RWPE2 (cell line): ENCODE measurements at regions not wholly inside any gene's neighbourhood (a gene's known extent, or its start where the extent isn't known, plus 50 kb on each side); places are given as distances from the start of the nearest gene placed in this dataset.

Experiments
- ATAC-seq: fragments of 200-7000 bp; cut with Tn5 transposase; 3 replicates; pipeline ENCODE4 v1.9.1; 2021; ENCODE audit warnings: low read depth
- DNase-seq: peaks from one replicate; pipeline ENCODE4 v3.0.0-alpha.2; 2020; ENCODE audit warnings: low spot score
- H3K27ac ChIP-seq: fragments of 450-650 bp; 2 replicates; pipeline ENCODE4 v1.5.1; 2017; ENCODE audit warnings: mild to moderate bottlenecking; ENCODE audit not compliant: poor library complexity, severe bottlenecking
- H3K27me3 ChIP-seq: fragments of 250-450 bp; sonication (Bioruptor Pico); 2 replicates; pipeline ENCODE4 v1.5.1; 2021; ENCODE audit warnings: mild to moderate bottlenecking, moderate library complexity; ENCODE audit not compliant: insufficient read depth, poor library complexity, severe bottlenecking
- H3K36me3 ChIP-seq: fragments of 250-450 bp; sonication (Bioruptor Pico); 2 replicates; pipeline ENCODE4 v1.5.1; 2020; ENCODE audit warnings: low read depth, mild to moderate bottlenecking, moderate library complexity
- H3K4me1 ChIP-seq: fragments of 250-450 bp; sonication (Bioruptor Pico); 2 replicates; pipeline ENCODE4 v1.5.1; 2021; ENCODE audit warnings: mild to moderate bottlenecking, moderate library complexity; ENCODE audit not compliant: insufficient read depth, poor library complexity, severe bottlenecking
- H3K4me3 ChIP-seq: fragments of 250-450 bp; sonication (Bioruptor Pico); 2 replicates; pipeline ENCODE4 v1.5.1; 2021; ENCODE audit warnings: mild to moderate bottlenecking, moderate library complexity; ENCODE audit not compliant: severe bottlenecking
- H3K9me3 ChIP-seq: fragments of 250-450 bp; sonication (Bioruptor Pico); 2 replicates; pipeline ENCODE4 v1.5.1; 2021; ENCODE audit warnings: mild to moderate bottlenecking, moderate library complexity; ENCODE audit not compliant: severe bottlenecking
- CTCF ChIP-seq: fragments of 450-650 bp; IDR thresholded peaks from one replicate; pipeline ENCODE4 v1.5.1; 2017; ENCODE audit warnings: mild to moderate bottlenecking, moderate library complexity; ENCODE audit not compliant: poor library complexity, severe bottlenecking

- ATAC-seq: no peak
- Histone ChIP-seq H3K36me3 (no peaks in the 10 kb centered on the region), H3K9me3 (no peaks in the 10 kb centered on the region), H3K4me1 (no peaks in the 10 kb centered on the region), H3K27me3 (no peaks in the 10 kb centered on the region), H3K4me3 (no peak overlapping the region), H3K27ac (no peak overlapping the region)
- no peak for DNase-seq
- TF ChIP-seq CTCF: no peak
These were observed 145.3 kb downstream of the FAM43A start for GRCh38 chr3:194830978-194831377.

- H3K4me1 ChIP-seq: no peaks in the 10 kb centered on the region
- H3K4me3 ChIP-seq: no peak overlapping the region
- no peak for TF ChIP-seq CTCF
- H3K27ac ChIP-seq: no peak overlapping the region
- H3K36me3 ChIP-seq: no peaks in the 10 kb centered on the region
- no peak for DNase-seq
- no peak for ATAC-seq
- H3K27me3 ChIP-seq: no peaks in the 10 kb centered on the region
- no peaks in the 10 kb centered on the region for H3K9me3 ChIP-seq
These were observed 146.8 kb downstream of the FAM43A start for GRCh38 chr3:194832346-194833104.

- DNase-seq (no peak), ATAC-seq (no peak)
- H3K4me3 ChIP-seq: no peak overlapping the region
- no peaks in the 10 kb centered on the region for H3K4me1 ChIP-seq
- TF ChIP-seq CTCF: no peak
- H3K36me3 ChIP-seq: no peaks in the 10 kb centered on the region
- H3K9me3 ChIP-seq: no peaks in the 10 kb centered on the region
- H3K27ac ChIP-seq: no peak overlapping the region
- H3K27me3 ChIP-seq: no peaks in the 10 kb centered on the region
These were observed 147.6 kb downstream of the FAM43A start for GRCh38 chr3:194833114-194833910.

- ATAC-seq: no peak
- Histone ChIP-seq H3K36me3 (no peaks in the 10 kb centered on the region), H3K4me3 (no peak overlapping the region), H3K27ac (no peak overlapping the region), H3K9me3 (no peaks in the 10 kb centered on the region), H3K4me1 (no peaks in the 10 kb centered on the region), H3K27me3 (no peaks in the 10 kb centered on the region)
- no peak for DNase-seq
- no peak for TF ChIP-seq CTCF
These were observed 151.0 kb downstream of the FAM43A start for GRCh38 chr3:194836661-194837060.
